ENCODE measurements at regions not wholly inside any gene's neighbourhood (a gene's known extent, or its start where the extent isn't known, plus 50 kb on each side); places are given as distances from the start of the nearest gene placed in this dataset.

- TF ChIP-seq POLR2AphosphoS5 (IDR thresholded peaks at IDR 0.05), result no peak
- TF ChIP-seq EP300 (IDR thresholded peaks at IDR 0.05), result no peak
- no peak for TF ChIP-seq POLR2A (IDR thresholded peaks at IDR 0.05)
Observed at GRCh38 chr3:13130464-13131193, 57.4 kb upstream of the IQSEC1 start.

All from stomach (tissue), 4 donors.